ENCODE measurements at regions not wholly inside any gene's neighbourhood (a gene's known extent, or its start where the extent isn't known, plus 50 kb on each side); places are given as distances from the start of the nearest gene placed in this dataset.

DNA sequence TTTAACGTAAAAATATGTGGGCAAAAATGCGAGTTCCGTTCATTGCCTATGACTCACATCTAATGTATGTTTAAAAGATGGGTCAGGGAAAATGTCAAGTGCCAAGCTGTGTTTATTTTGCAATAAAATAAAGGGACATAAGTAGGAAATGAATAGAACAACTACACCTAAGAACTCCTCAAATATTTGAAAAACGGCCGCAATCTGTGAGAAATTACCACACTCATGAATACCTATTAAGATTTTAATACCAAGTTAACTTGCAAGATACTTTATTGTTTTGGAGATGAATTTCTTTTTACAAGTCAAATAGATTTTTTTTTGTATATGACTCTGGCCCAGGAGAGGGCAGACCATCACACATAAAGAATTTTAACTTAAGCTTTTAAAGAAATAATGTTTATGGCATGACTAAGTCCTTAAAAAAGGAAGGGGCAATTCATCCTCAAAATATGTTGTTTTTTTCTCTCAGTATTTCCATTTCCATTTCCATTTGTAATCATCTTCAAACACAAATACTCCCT, 152.7 kb downstream of the SUCNR1 start:
- TF ChIP-seq CHD1 (IDR thresholded peaks at IDR 0.05; ENCODE audit: low read depth, low read length): no peak
- TF ChIP-seq BRCA1 (IDR thresholded peaks at IDR 0.05; ENCODE audit: low read depth, low read length): no peak
- TF ChIP-seq CTCF (IDR thresholded peaks at IDR 0.05; ENCODE audit: control extremely low read depth in 1 of 3, insufficient read depth in 1 of 3, low read depth in 1 of 3, low read length in 3 of 3): no peak
- no peak for TF ChIP-seq RAD21 (IDR thresholded peaks at IDR 0.05 in 1 of 2, conservative IDR thresholded peaks at IDR 0.05 in 1 of 2; ENCODE audit: low read depth in 2 of 2, low read length in 2 of 2)
- TF ChIP-seq, protein P1, sequence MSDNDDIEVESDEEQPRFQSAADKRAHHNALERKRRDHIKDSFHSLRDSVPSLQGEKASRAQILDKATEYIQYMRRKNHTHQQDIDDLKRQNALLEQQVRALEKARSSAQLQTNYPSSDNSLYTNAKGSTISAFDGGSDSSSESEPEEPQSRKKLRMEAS (IDR thresholded peaks at IDR 0.05): no peak
- no peak for TF ChIP-seq ZNF274 (IDR thresholded peaks at IDR 0.05; ENCODE audit: borderline replicate concordance, extremely low read depth, low read length)
- no peak for TF ChIP-seq CEBPB (IDR thresholded peaks at IDR 0.05; ENCODE audit: low read depth, low read length)
- no peak for TF ChIP-seq POLR2A (IDR thresholded peaks at IDR 0.05; ENCODE audit: control extremely low read depth in 1 of 2, low read depth in 2 of 2, low read length in 2 of 2)
- TF ChIP-seq EZH2 (IDR thresholded peaks at IDR 0.05; ENCODE audit: low read depth, low read length, severe bottlenecking): no peak
- no peak for TF ChIP-seq TAF1 (IDR thresholded peaks at IDR 0.05; ENCODE audit: low read depth, low read length)
- no peak for TF ChIP-seq NRF1 (IDR thresholded peaks at IDR 0.05; ENCODE audit: low read depth, low read length)
- TF ChIP-seq RFX5 (IDR thresholded peaks at IDR 0.05; ENCODE audit: borderline replicate concordance, low read depth, low read length): no peak
- TF ChIP-seq TBP (IDR thresholded peaks at IDR 0.05; ENCODE audit: low read depth, low read length): no peak
